HEK293 (cell line): ENCODE measurements at regions not wholly inside any gene's neighbourhood (a gene's known extent, or its start where the extent isn't known, plus 50 kb on each side); places are given as distances from the start of the nearest gene placed in this dataset.

Experiments used
- CTCF ChIA-PET: fragments of 350-600 bp; formaldehyde crosslinking; extraction: SDS; loops from one replicate; lab custom pipeline; 2021; ENCODE audit warnings: antibody characterized with exemption; lab: Yijun Ruan, JAX
- POLR2A ChIA-PET: fragments of 300-600 bp; formaldehyde crosslinking; extraction: SDS; loops from one replicate; lab custom pipeline; 2020; ENCODE audit warnings: antibody characterized with exemption, inconsistent platforms; lab: Yijun Ruan, JAX
- H3K27ac ChIP-seq: fragments of 200-500 bp; sonication (Bioruptor generic); 2 replicates; pipeline ENCODE4 v1.5.1; 2014; ENCODE audit warnings: low read depth, low read length, control low read depth, inconsistent platforms; ENCODE audit errors: extremely low read depth
- H3K36me3 ChIP-seq, 2 experiments: fragments of 200-500 bp in 1 of 2; sonication (Bioruptor generic) in 1 of 2; 1 replicate in 1 of 2; 2 replicates in 1 of 2; pipeline ENCODE4 v1.5.1; 2014 to 2017; ENCODE audit warnings: inconsistent platforms in 2 of 2, low read length in 2 of 2; ENCODE audit not compliant: control insufficient read depth in 2 of 2, insufficient read depth in 1 of 2
- H3K4me1 ChIP-seq: fragments of 200-500 bp; sonication (Bioruptor generic); 2 replicates; pipeline ENCODE4 v1.5.1; 2014; ENCODE audit warnings: mild to moderate bottlenecking, low read length, inconsistent platforms; ENCODE audit not compliant: control insufficient read depth, insufficient read depth
- H3K4me3 ChIP-seq: 2 replicates; pipeline ENCODE4 v1.5.1; 2011; ENCODE audit warnings: low read depth, mild to moderate bottlenecking, control low read depth, low read length, moderate library complexity
- H3K9me3 ChIP-seq: fragments of 200-500 bp; sonication (Bioruptor generic); 2 replicates; pipeline ENCODE4 v1.5.1; 2014; ENCODE audit warnings: low read depth, low read length, inconsistent platforms; ENCODE audit not compliant: control insufficient read depth, insufficient read depth
- BCL11A ChIP-seq: fragments of 450-650 bp; formaldehyde crosslinking; IDR thresholded peaks from 2 replicates; pipeline ENCODE4 v1.5.1; 2016; ENCODE audit warnings: low read depth, missing biosample characterization, missing genetic modification characterization
- GLIS1 ChIP-seq: fragments of 450-650 bp; formaldehyde crosslinking; IDR thresholded peaks from 2 replicates; pipeline ENCODE4 v1.5.1; 2016; ENCODE audit warnings: missing biosample characterization, missing genetic modification characterization
- HOXA7 ChIP-seq: sonication (generic); formaldehyde crosslinking; IDR thresholded peaks from 2 replicates; pipeline ENCODE4 v1.8.1; 2022; ENCODE audit warnings: missing genetic modification reagents, borderline replicate concordance
- HOXC10 ChIP-seq: sonication (generic); formaldehyde crosslinking; IDR thresholded peaks from 2 replicates; pipeline ENCODE4 v1.8.1; 2023; ENCODE audit warnings: mild to moderate bottlenecking, missing genetic modification reagents
- HOXD13 ChIP-seq: sonication (generic); formaldehyde crosslinking; IDR thresholded peaks from 2 replicates; pipeline ENCODE4 v1.8.0; 2022; ENCODE audit warnings: missing genetic modification reagents, borderline replicate concordance
- KLF1 ChIP-seq: fragments of 450-650 bp; formaldehyde crosslinking; IDR thresholded peaks from 2 replicates; pipeline ENCODE4 v1.5.1; 2016; ENCODE audit warnings: missing biosample characterization, missing genetic modification characterization
- KLF16 ChIP-seq: fragments of 450-650 bp; formaldehyde crosslinking; IDR thresholded peaks from 2 replicates; pipeline ENCODE4 v1.5.1; 2017; ENCODE audit warnings: missing biosample characterization, missing genetic modification characterization
- KLF7 ChIP-seq: fragments of 450-650 bp; formaldehyde crosslinking; IDR thresholded peaks from 2 replicates; pipeline ENCODE4 v1.5.1; 2016; ENCODE audit warnings: missing biosample characterization, missing genetic modification characterization, borderline replicate concordance
- PATZ1 ChIP-seq: fragments of 450-650 bp; formaldehyde crosslinking; IDR thresholded peaks from 2 replicates; pipeline ENCODE4 v1.5.1; 2016; ENCODE audit warnings: missing biosample characterization, missing genetic modification characterization
- SCRT2 ChIP-seq: fragments of 450-650 bp; formaldehyde crosslinking; IDR thresholded peaks from 2 replicates; pipeline ENCODE4 v1.5.1; 2016; ENCODE audit warnings: missing biosample characterization, missing genetic modification characterization
- ZBTB48 ChIP-seq: fragments of 450-650 bp; formaldehyde crosslinking; IDR thresholded peaks from 2 replicates; pipeline ENCODE4 v1.5.1; 2016; ENCODE audit warnings: missing biosample characterization, missing genetic modification characterization
- ZBTB6 ChIP-seq: fragments of 450-650 bp; formaldehyde crosslinking; IDR thresholded peaks from 2 replicates; pipeline ENCODE4 v1.5.1; 2017; ENCODE audit warnings: missing biosample characterization, missing genetic modification characterization
- ZEB2 ChIP-seq: fragments of 450-650 bp; formaldehyde crosslinking; IDR thresholded peaks from 2 replicates; pipeline ENCODE4 v1.5.1; 2016; ENCODE audit warnings: missing biosample characterization, missing genetic modification characterization
- ZNF121 ChIP-seq: fragments of 450-650 bp; formaldehyde crosslinking; IDR thresholded peaks from 2 replicates; pipeline ENCODE4 v1.5.1; 2016; ENCODE audit warnings: missing biosample characterization, missing genetic modification characterization
- ZNF146 ChIP-seq: fragments of 450-650 bp; formaldehyde crosslinking; IDR thresholded peaks from 2 replicates; pipeline ENCODE4 v1.5.1; 2016; ENCODE audit warnings: missing biosample characterization, missing genetic modification characterization
- ZNF174 ChIP-seq: fragments of 450-650 bp; formaldehyde crosslinking; IDR thresholded peaks from 2 replicates; pipeline ENCODE4 v1.5.0; 2017; ENCODE audit warnings: missing biosample characterization, mild to moderate bottlenecking, missing genetic modification characterization
- ZNF26 ChIP-seq: fragments of 450-650 bp; formaldehyde crosslinking; IDR thresholded peaks from 2 replicates; pipeline ENCODE4 v1.5.1; 2016; ENCODE audit warnings: missing biosample characterization, missing genetic modification characterization
- ZNF302 ChIP-seq: fragments of 450-650 bp; formaldehyde crosslinking; IDR thresholded peaks from 2 replicates; pipeline ENCODE4 v1.5.1; 2016; ENCODE audit warnings: missing biosample characterization, missing genetic modification characterization, low read depth
- ZNF324 ChIP-seq: fragments of 450-650 bp; formaldehyde crosslinking; IDR thresholded peaks from 2 replicates; pipeline ENCODE4 v1.5.1; 2016; ENCODE audit warnings: missing biosample characterization, missing genetic modification characterization
- ZNF398 ChIP-seq: fragments of 450-650 bp; formaldehyde crosslinking; IDR thresholded peaks from 2 replicates; pipeline ENCODE4 v1.5.1; 2017; ENCODE audit warnings: missing biosample characterization, missing genetic modification characterization
- ZNF404 ChIP-seq: fragments of 450-650 bp; formaldehyde crosslinking; IDR thresholded peaks from 2 replicates; pipeline ENCODE4 v1.5.1; 2017; ENCODE audit warnings: missing biosample characterization, missing genetic modification characterization
- ZNF416 ChIP-seq: fragments of 450-650 bp; formaldehyde crosslinking; IDR thresholded peaks from 2 replicates; pipeline ENCODE4 v1.5.1; 2016; ENCODE audit warnings: missing biosample characterization, missing genetic modification characterization
- ZNF488 ChIP-seq: fragments of 450-650 bp; formaldehyde crosslinking; IDR thresholded peaks from 2 replicates; pipeline ENCODE4 v1.5.1; 2016; ENCODE audit warnings: missing biosample characterization, missing genetic modification characterization
- ZNF549 ChIP-seq: fragments of 450-650 bp; IDR thresholded peaks from 2 replicates; pipeline ENCODE4 v1.5.1; 2018; ENCODE audit warnings: missing biosample characterization, missing genetic modification characterization, mild to moderate bottlenecking, inconsistent platforms, moderate library complexity
- ZNF558 ChIP-seq: fragments of 450-650 bp; formaldehyde crosslinking; IDR thresholded peaks from 2 replicates; pipeline ENCODE4 v1.5.1; 2016; ENCODE audit warnings: missing biosample characterization, missing genetic modification characterization
- ZNF645 ChIP-seq: fragments of 450-650 bp; formaldehyde crosslinking; IDR thresholded peaks from 2 replicates; pipeline ENCODE4; 2016; ENCODE audit warnings: missing biosample characterization, missing genetic modification characterization
- ZNF76 ChIP-seq: fragments of 450-650 bp; formaldehyde crosslinking; IDR thresholded peaks from 2 replicates; pipeline ENCODE4; 2016; ENCODE audit warnings: low read depth, missing biosample characterization, missing genetic modification characterization, borderline replicate concordance

- CTCF ChIA-PET = interaction anchor here (0.7 to 1.2 kb wide), 2 partner anchors 214 to 451 kb away, joined by 3 to 5 read pairs; no protein-coding TSS in a partner anchor
- POLR2A ChIA-PET = interaction anchor here (1.0 kb wide), 1 partner anchor 30 kb away, joined by 3 read pairs; no protein-coding TSS in a partner anchor
- no peaks in the 10 kb centered on the region for H3K4me1 ChIP-seq
- H3K36me3 ChIP-seq = no peaks in the 10 kb centered on the region
- H3K4me3 ChIP-seq = no peak overlapping the region
- no peak overlapping the region for H3K27ac ChIP-seq
- TF ChIP-seq ZNF174 (no peak), ZNF398 (tag by site-specific recombination) (no peak), ZNF549 (tag by site-specific recombination) (no peak), BCL11A (tag by site-specific recombination) (no peak), ZNF121 (tag by site-specific recombination) (no peak), ZNF416 (tag by site-specific recombination) (no peak), KLF7 (tag by site-specific recombination) (no peak), ZNF302 (tag by site-specific recombination) (no peak), HOXD13 (no peak), ZBTB6 (tag by site-specific recombination) (no peak), KLF16 (tag by site-specific recombination) (no peak), HOXA7 (no peak), ZEB2 (tag by site-specific recombination) (no peak), PATZ1 (tag by site-specific recombination) (no peak), ZNF558 (tag by site-specific recombination) (no peak), ZNF324 (tag by site-specific recombination) (no peak), ZNF404 (no peak), ZNF488 (tag by site-specific recombination) (no peak), ZNF645 (no peak)
- no peaks in the 10 kb centered on the region for H3K9me3 ChIP-seq
These were observed 60.3 kb downstream of the PRR15 start for GRCh38 chr7:29623973-29624372.

- no peak overlapping the region for H3K27ac ChIP-seq
- no peak overlapping the region for H3K4me3 ChIP-seq
- H3K4me1 ChIP-seq = no peaks in the 10 kb centered on the region
- H3K36me3 ChIP-seq = no peaks in the 10 kb centered on the region
- H3K9me3 ChIP-seq = no peaks in the 10 kb centered on the region
- POLR2A ChIA-PET = no interaction called here
- CTCF ChIA-PET = interaction anchor here (0.6 to 1.4 kb wide), 3 partner anchors 121 to 449 kb away, joined by 3 to 6 read pairs (median 4); no protein-coding TSS in a partner anchor
- TF ChIP-seq SCRT2 (no peak), ZNF26 (tag by site-specific recombination) (no peak), ZBTB48 (no peak), HOXC10 (CRISPR knock-in tag) (no peak), ZNF146 (tag by site-specific recombination) (no peak), ZNF76 (tag by site-specific recombination) (no peak), GLIS1 (tag by site-specific recombination) (no peak), ZEB2 (tag by site-specific recombination) (no peak), ZNF558 (tag by site-specific recombination) (no peak), KLF1 (tag by site-specific recombination) (no peak)
These were observed 63.1 kb downstream of the PRR15 start for GRCh38 chr7:29626730-29627129.
